ENCODE measurements at regions not wholly inside any gene's neighbourhood (a gene's known extent, or its start where the extent isn't known, plus 50 kb on each side); places are given as distances from the start of the nearest gene placed in this dataset.

- ChIA-PET POLR2A (no interaction called here), CTCF (interaction anchor here (0.7 to 1.2 kb wide), 2 partner anchors 129 to 610 kb away, joined by 3 to 6 read pairs; no protein-coding TSS in a partner anchor)
- Histone ChIP-seq H3K27me3 (ENCODE audit: control insufficient read depth, insufficient read depth, low read length) (no peaks in the 10 kb centered on the region), H3K27ac (ENCODE audit: low read depth, low read length) (no peak overlapping the region), H3K4me3 (ENCODE audit: low read depth, low read length) (no peak overlapping the region), H3K9me3 (ENCODE audit: control insufficient read depth, insufficient read depth, low read length) (no peaks in the 10 kb centered on the region)
- no peak for TF ChIP-seq CTCF (IDR thresholded peaks at IDR 0.05; ENCODE audit: low read depth, low read length)
- no peak for DNase-seq (ENCODE audit: low read depth, low spot score)
Observed at GRCh38 chr13:40072663-40073120, 417.2 kb downstream of the COG6 start.

- no peaks in the 10 kb centered on the region for H3K27me3 ChIP-seq (ENCODE audit: control insufficient read depth, insufficient read depth, low read length)
- H3K9me3 ChIP-seq (ENCODE audit: control insufficient read depth, insufficient read depth, low read length) = no peaks in the 10 kb centered on the region
- no peak overlapping the region for H3K4me3 ChIP-seq (ENCODE audit: low read depth, low read length)
- CTCF ChIA-PET = no interaction called here
- TF ChIP-seq CTCF (IDR thresholded peaks at IDR 0.05; ENCODE audit: low read depth, low read length) = no peak
- no peak overlapping the region for H3K27ac ChIP-seq (ENCODE audit: low read depth, low read length)
- no peak for DNase-seq (ENCODE audit: low read depth, low spot score)
- POLR2A ChIA-PET = no interaction called here
Observed at GRCh38 chr13:40074338-40074737, 418.9 kb downstream of the COG6 start.

- TF ChIP-seq CTCF (IDR thresholded peaks at IDR 0.05; ENCODE audit: low read depth, low read length) = no peak
- Histone ChIP-seq H3K27me3 (ENCODE audit: control insufficient read depth, insufficient read depth, low read length) (no peaks in the 10 kb centered on the region), H3K9me3 (ENCODE audit: control insufficient read depth, insufficient read depth, low read length) (no peaks in the 10 kb centered on the region), H3K4me3 (ENCODE audit: low read depth, low read length) (no peak overlapping the region), H3K27ac (ENCODE audit: low read depth, low read length) (no peak overlapping the region)
- CTCF ChIA-PET = no interaction called here
- POLR2A ChIA-PET = no interaction called here
- DNase-seq (ENCODE audit: low read depth, low spot score) = no peak
Observed at GRCh38 chr13:40075281-40075680, 419.8 kb downstream of the COG6 start.

GRCh38 chr13:40076765-40077362 is 421.4 kb downstream of the COG6 start:
- CTCF ChIA-PET = interaction anchor here (0.6 kb wide), 1 partner anchor 18 kb away, joined by 3 read pairs; no protein-coding TSS in a partner anchor
- no peak for DNase-seq (ENCODE audit: low read depth, low spot score)

More at GRCh38 chr13:40076765-40077362, 421.4 kb downstream of the COG6 start:
- POLR2A ChIA-PET = no interaction called here
- H3K9me3 ChIP-seq (ENCODE audit: control insufficient read depth, insufficient read depth, low read length) = no peaks in the 10 kb centered on the region
- H3K27me3 ChIP-seq (ENCODE audit: control insufficient read depth, insufficient read depth, low read length) = no peaks in the 10 kb centered on the region
- H3K27ac ChIP-seq (ENCODE audit: low read depth, low read length) = no peak overlapping the region
- no peak overlapping the region for H3K4me3 ChIP-seq (ENCODE audit: low read depth, low read length)
- TF ChIP-seq CTCF (IDR thresholded peaks at IDR 0.05; ENCODE audit: low read depth, low read length) = no peak

Data from AG04450 (cell line).